DOHH2 (cell line): ENCODE measurements at regions not wholly inside any gene's neighbourhood (a gene's known extent, or its start where the extent isn't known, plus 50 kb on each side); places are given as distances from the start of the nearest gene placed in this dataset.

ENCODE experiments used
- CTCF ChIP-seq: fragments of 200-600 bp; sonication (generic); IDR thresholded peaks from one replicate; pipeline ENCODE4 v1.5.1; 2014; ENCODE audit warnings: antibody characterized with exemption, mild to moderate bottlenecking, low read depth, low read length; ENCODE audit not compliant: poor library complexity, severe bottlenecking
- EZH2phosphoT487 ChIP-seq: fragments of 200-600 bp; sonication (generic); IDR thresholded peaks from 2 replicates; pipeline ENCODE4 v1.6.1; 2017; ENCODE audit warnings: borderline replicate concordance, mild to moderate bottlenecking, antibody characterized with exemption, low read length, moderate library complexity, mixed read lengths

- no peak for TF ChIP-seq CTCF
- no peak for TF ChIP-seq EZH2phosphoT487
These were observed 81.1 kb upstream of the PGBD5 start for GRCh38 chr1:230507236-230507635.
